ENCODE measurements at regions not wholly inside any gene's neighbourhood (a gene's known extent, or its start where the extent isn't known, plus 50 kb on each side); places are given as distances from the start of the nearest gene placed in this dataset.

GRCh38 chr13:107968470-107968869 lies 246.9 kb downstream of the LIG4 start:
- TF ChIP-seq, protein P1, sequence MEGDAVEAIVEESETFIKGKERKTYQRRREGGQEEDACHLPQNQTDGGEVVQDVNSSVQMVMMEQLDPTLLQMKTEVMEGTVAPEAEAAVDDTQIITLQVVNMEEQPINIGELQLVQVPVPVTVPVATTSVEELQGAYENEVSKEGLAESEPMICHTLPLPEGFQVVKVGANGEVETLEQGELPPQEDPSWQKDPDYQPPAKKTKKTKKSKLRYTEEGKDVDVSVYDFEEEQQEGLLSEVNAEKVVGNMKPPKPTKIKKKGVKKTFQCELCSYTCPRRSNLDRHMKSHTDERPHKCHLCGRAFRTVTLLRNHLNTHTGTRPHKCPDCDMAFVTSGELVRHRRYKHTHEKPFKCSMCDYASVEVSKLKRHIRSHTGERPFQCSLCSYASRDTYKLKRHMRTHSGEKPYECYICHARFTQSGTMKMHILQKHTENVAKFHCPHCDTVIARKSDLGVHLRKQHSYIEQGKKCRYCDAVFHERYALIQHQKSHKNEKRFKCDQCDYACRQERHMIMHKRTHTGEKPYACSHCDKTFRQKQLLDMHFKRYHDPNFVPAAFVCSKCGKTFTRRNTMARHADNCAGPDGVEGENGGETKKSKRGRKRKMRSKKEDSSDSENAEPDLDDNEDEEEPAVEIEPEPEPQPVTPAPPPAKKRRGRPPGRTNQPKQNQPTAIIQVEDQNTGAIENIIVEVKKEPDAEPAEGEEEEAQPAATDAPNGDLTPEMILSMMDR (IDR thresholded peaks at IDR 0.05), result no peak
- TF ChIP-seq POLR2A (IDR thresholded peaks at IDR 0.05), result no peak
